SK-N-SH treated with all-trans-retinoic acid at 6 μM for 48 hours (cell line): ENCODE measurements at regions not wholly inside any gene's neighbourhood (a gene's known extent, or its start where the extent isn't known, plus 50 kb on each side); places are given as distances from the start of the nearest gene placed in this dataset.

Experiments used
- ATAC-seq: fragments of 200-7000 bp; cut with Tn5 transposase; 3 replicates; pipeline ENCODE4 v1.9.1; 2020; ENCODE audit warnings: mild to moderate bottlenecking, moderate library complexity
- ARNTL ChIP-seq: fragments of 450-650 bp; formaldehyde crosslinking; IDR thresholded peaks from 2 replicates; pipeline ENCODE4 v1.5.0; 2020; ENCODE audit warnings: low read depth, mild to moderate bottlenecking, moderate library complexity, borderline replicate concordance
- BACH2 ChIP-seq: fragments of 250-450 bp; sonication (Bioruptor Pico); IDR thresholded peaks from 2 replicates; pipeline ENCODE4 v1.9.0; 2021; ENCODE audit warnings: mild to moderate bottlenecking, borderline replicate concordance
- CREB5 ChIP-seq: fragments of 250-450 bp; sonication (Bioruptor Pico); IDR thresholded peaks from 2 replicates; pipeline ENCODE4 v1.5.1; 2020; ENCODE audit warnings: low read depth, mild to moderate bottlenecking, moderate library complexity
- CSDC2 ChIP-seq: fragments of 250-450 bp; sonication (Bioruptor Pico); IDR thresholded peaks from 2 replicates; pipeline ENCODE4 v1.5.0; 2020; ENCODE audit warnings: mild to moderate bottlenecking, moderate library complexity
- CSRNP3 ChIP-seq: fragments of 250-450 bp; sonication (Bioruptor Pico); IDR thresholded peaks from 2 replicates; pipeline ENCODE4 v1.5.1; 2021; ENCODE audit warnings: mild to moderate bottlenecking, moderate library complexity
- ESRRG ChIP-seq: fragments of 250-450 bp; sonication (Bioruptor Pico); IDR thresholded peaks from 2 replicates; pipeline ENCODE4 v1.6.1; 2021; ENCODE audit warnings: mild to moderate bottlenecking
- GLIS3 ChIP-seq: fragments of 250-450 bp; sonication (Bioruptor Pico); IDR thresholded peaks from 2 replicates; pipeline ENCODE4 v1.5.0; 2020; ENCODE audit warnings: mild to moderate bottlenecking, moderate library complexity
- ISL1 ChIP-seq: fragments of 250-450 bp; sonication (Bioruptor Pico); IDR thresholded peaks from 2 replicates; pipeline ENCODE4 v2.1.2; 2022; ENCODE audit warnings: mild to moderate bottlenecking, moderate library complexity
- OSR1 ChIP-seq: fragments of 250-450 bp; sonication (Bioruptor Pico); IDR thresholded peaks from 2 replicates; pipeline ENCODE4 v1.8.0; 2022; ENCODE audit warnings: moderate library complexity, mild to moderate bottlenecking, inconsistent platforms
- POU6F1 ChIP-seq: fragments of 250-450 bp; sonication (Bioruptor Pico); IDR thresholded peaks from 2 replicates; pipeline ENCODE4 v1.8.0; 2021; ENCODE audit warnings: low read depth, mild to moderate bottlenecking, moderate library complexity, borderline replicate concordance
- PPARA ChIP-seq: fragments of 250-450 bp; sonication (Bioruptor Pico); IDR thresholded peaks from 2 replicates; pipeline ENCODE4 v1.5.0; 2020; ENCODE audit warnings: mild to moderate bottlenecking, borderline replicate concordance
- RARB ChIP-seq: fragments of 250-450 bp; sonication (Bioruptor Pico); IDR thresholded peaks from 2 replicates; pipeline ENCODE4 v1.8.0; 2021; ENCODE audit warnings: mild to moderate bottlenecking, moderate library complexity
- SNAI2 ChIP-seq: fragments of 250-450 bp; sonication (Bioruptor Pico); IDR thresholded peaks from 2 replicates; pipeline ENCODE4 v1.5.0; 2020; ENCODE audit warnings: mild to moderate bottlenecking, moderate library complexity
- TCF4 ChIP-seq: fragments of 250-450 bp; sonication (Bioruptor Pico); IDR thresholded peaks from 2 replicates; pipeline ENCODE4 v1.8.0; 2021; ENCODE audit warnings: mild to moderate bottlenecking, moderate library complexity, borderline replicate concordance
- TOX ChIP-seq: fragments of 250-450 bp; sonication (Bioruptor Pico); IDR thresholded peaks from 2 replicates; pipeline ENCODE4 v1.8.0; 2021; ENCODE audit warnings: mild to moderate bottlenecking, moderate library complexity, borderline replicate concordance
- TSHZ2 ChIP-seq: fragments of 250-450 bp; sonication (Bioruptor Pico); IDR thresholded peaks from 2 replicates; pipeline ENCODE4 v1.5.0; 2020; ENCODE audit warnings: mild to moderate bottlenecking, moderate library complexity
- ZC3H10 ChIP-seq: fragments of 250-450 bp; sonication (Bioruptor Pico); IDR thresholded peaks from 2 replicates; pipeline ENCODE4 v1.5.1; 2021; ENCODE audit warnings: mild to moderate bottlenecking, moderate library complexity
- ZFP3 ChIP-seq: fragments of 250-450 bp; sonication (Bioruptor Pico); IDR thresholded peaks from 2 replicates; pipeline ENCODE4 v1.5.0; 2020; ENCODE audit warnings: mild to moderate bottlenecking, moderate library complexity
- ZNF565 ChIP-seq: fragments of 450-650 bp; formaldehyde crosslinking; conservative IDR thresholded peaks from 2 replicates; pipeline ENCODE4 v1.5.0; 2020; ENCODE audit warnings: low read depth, mild to moderate bottlenecking, moderate library complexity
- ZNF70 ChIP-seq: fragments of 450-650 bp; formaldehyde crosslinking; IDR thresholded peaks from 2 replicates; pipeline ENCODE4 v1.5.0; 2020; ENCODE audit warnings: mild to moderate bottlenecking, moderate library complexity
- ZNF8 ChIP-seq: fragments of 450-650 bp; formaldehyde crosslinking; IDR thresholded peaks from 2 replicates; pipeline ENCODE4 v1.5.0; 2020; ENCODE audit warnings: mild to moderate bottlenecking, moderate library complexity
- TF ChIP-seq, protein P1 (sequence below): fragments of 250-450 bp; sonication (Bioruptor Pico); IDR thresholded peaks from 2 replicates; pipeline ENCODE4 v1.8.0; 2020; ENCODE audit warnings: mild to moderate bottlenecking, moderate library complexity, borderline replicate concordance

DNA sequence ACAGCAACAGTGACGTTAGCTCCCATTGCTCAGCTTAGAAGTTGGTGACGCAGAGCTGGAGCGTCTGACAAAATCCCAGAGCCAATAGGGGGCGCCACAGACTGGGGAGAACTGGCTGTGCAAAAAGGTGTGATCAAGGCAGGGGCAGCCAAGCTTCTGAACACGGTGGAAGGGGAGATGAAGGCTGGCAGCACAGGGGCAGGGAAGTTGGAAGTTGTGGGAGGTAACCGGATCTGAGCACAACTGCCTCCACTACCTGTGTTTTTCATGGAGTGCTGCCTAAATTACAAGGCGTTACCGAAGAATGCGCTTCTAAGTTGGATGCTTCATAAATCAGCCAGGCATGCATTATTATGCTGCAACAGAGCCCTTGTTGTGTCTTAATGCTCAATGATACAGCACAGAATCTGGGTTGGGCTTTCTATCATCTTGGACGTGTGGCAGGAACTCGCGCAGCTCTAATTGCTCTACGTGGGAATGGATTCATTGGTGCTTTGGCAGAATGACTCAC, 370.0 kb downstream of the SLC4A3 start:
- TF ChIP-seq, protein P1, sequence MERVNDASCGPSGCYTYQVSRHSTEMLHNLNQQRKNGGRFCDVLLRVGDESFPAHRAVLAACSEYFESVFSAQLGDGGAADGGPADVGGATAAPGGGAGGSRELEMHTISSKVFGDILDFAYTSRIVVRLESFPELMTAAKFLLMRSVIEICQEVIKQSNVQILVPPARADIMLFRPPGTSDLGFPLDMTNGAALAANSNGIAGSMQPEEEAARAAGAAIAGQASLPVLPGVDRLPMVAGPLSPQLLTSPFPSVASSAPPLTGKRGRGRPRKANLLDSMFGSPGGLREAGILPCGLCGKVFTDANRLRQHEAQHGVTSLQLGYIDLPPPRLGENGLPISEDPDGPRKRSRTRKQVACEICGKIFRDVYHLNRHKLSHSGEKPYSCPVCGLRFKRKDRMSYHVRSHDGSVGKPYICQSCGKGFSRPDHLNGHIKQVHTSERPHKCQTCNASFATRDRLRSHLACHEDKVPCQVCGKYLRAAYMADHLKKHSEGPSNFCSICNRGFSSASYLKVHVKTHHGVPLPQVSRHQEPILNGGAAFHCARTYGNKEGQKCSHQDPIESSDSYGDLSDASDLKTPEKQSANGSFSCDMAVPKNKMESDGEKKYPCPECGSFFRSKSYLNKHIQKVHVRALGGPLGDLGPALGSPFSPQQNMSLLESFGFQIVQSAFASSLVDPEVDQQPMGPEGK (CRISPR knock-in tag) = no peak
- TF ChIP-seq ESRRG = no peak
- no peak for TF ChIP-seq CSRNP3 (CRISPR knock-in tag)
- no peak for TF ChIP-seq OSR1
- TF ChIP-seq BACH2 (CRISPR knock-in tag) = no peak
- no peak for TF ChIP-seq SNAI2 (CRISPR knock-in tag)
- TF ChIP-seq ZNF565 = no peak
- TF ChIP-seq CREB5 = no peak
- no peak for TF ChIP-seq RARB (CRISPR knock-in tag)
- TF ChIP-seq TCF4 (CRISPR knock-in tag) = no peak
- no peak for TF ChIP-seq CSDC2
- TF ChIP-seq ZNF8 (CRISPR knock-in tag) = no peak
- no peak for TF ChIP-seq ZNF70
- no peak for TF ChIP-seq ARNTL (CRISPR knock-in tag)
- no peak for TF ChIP-seq ISL1
- TF ChIP-seq TSHZ2 (CRISPR knock-in tag) = no peak
- TF ChIP-seq GLIS3 (CRISPR knock-in tag) = no peak
- TF ChIP-seq ZFP3 (CRISPR knock-in tag) = no peak
- no peak for TF ChIP-seq PPARA (CRISPR knock-in tag)
- ATAC-seq = peak; percentile 81

- TF ChIP-seq ZNF70 (no peak), POU6F1 (CRISPR knock-in tag) (no peak), TCF4 (CRISPR knock-in tag) (no peak), ISL1 (no peak), RARB (CRISPR knock-in tag) (no peak), BACH2 (CRISPR knock-in tag) (no peak), CSDC2 (no peak), TOX (CRISPR knock-in tag) (no peak), ESRRG (no peak)
- ATAC-seq = no peak
These were observed 370.7 kb downstream of the SLC4A3 start for GRCh38 chr2:219998107-219998506.

GRCh38 chr2:219998714-219999227, 371.3 kb downstream of the SLC4A3 start:
- no peak for ATAC-seq
- TF ChIP-seq ZNF565 (no peak), CSDC2 (no peak), ZNF70 (no peak), ZNF8 (CRISPR knock-in tag) (no peak), ISL1 (no peak), PPARA (CRISPR knock-in tag) (no peak), BACH2 (CRISPR knock-in tag) (no peak), TOX (CRISPR knock-in tag) (no peak), ZC3H10 (no peak), RARB (CRISPR knock-in tag) (no peak), ZFP3 (CRISPR knock-in tag) (no peak), CSRNP3 (CRISPR knock-in tag) (no peak)
